Activated CD8-positive, alpha-beta memory T cell treated with anti-CD3 and anti-CD28 coated beads, Interleukin-2, amount 50 U/mL, for 48 hours (primary cell): ENCODE measurements at regions not wholly inside any gene's neighbourhood (a gene's known extent, or its start where the extent isn't known, plus 50 kb on each side); places are given as distances from the start of the nearest gene placed in this dataset.
"Not testable (repeated sequence)": the region's sequence is repeated elsewhere in the genome, so short reads cannot be mapped to it uniquely, and the experiment has no call there.

Experiments
- DNase-seq: peaks from one replicate; pipeline ENCODE4 v3.0.0-alpha.2; 2020

DNA sequence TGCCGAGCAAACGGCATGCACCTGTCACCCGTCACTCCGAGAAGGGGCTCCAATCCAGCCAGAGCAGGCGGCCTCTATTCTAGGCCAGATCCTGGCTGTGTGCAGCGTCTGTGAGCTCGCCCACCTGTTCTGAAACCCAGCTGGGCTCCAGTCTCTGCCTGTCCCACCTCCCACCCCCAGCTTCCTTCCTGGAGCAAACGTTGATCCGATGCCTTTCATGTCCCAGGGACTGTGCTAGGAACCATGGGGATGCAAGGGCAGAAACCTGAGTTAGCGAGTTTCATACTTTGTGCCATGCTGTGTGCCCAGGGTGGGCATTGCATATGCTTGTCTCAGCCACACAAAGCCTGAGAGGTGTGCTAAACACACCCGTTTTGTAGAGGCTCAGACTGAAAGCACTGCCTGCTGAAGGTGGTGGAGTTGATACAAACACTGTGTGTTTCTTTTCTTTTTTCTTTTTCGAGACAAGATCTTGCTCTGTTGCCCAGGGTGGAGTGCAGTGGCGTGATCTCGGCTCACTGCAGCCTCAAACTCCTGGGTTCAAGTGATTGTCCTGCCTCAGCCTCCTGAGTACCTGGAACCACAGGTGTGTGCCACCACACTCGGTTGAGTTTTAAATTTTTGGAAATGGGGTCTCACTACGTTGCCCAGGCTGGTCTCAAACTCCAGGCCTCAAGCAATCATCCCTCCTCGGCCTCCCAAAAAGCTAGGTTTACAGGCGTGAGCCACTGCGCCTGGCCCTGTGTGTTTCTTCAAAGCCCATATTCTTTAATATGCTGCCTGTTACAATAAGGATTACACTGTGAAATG lies 84.1 kb upstream of the MED13L start:
- DNase-seq, result no peak

DNA sequence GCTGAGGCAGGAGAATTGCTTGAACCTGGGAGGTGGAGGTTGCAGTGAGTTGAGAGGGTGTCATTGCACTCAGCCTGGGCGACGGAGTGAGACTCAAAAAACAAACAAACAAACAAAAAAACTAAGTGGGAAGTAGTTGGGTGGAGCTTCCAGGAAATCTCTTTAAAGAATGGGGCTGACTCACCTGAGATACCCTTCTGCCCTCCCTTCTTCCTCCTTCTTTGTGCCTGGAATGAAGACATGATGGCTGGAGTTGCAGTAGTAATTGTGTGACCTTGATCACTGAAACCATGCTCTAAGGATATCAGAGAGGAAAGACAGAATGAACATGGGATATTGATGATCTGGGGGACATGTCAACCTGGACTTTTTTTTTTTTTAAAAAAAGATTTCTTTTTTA lies 87.6 kb upstream of the MED13L start:
- no peak for DNase-seq

DNA sequence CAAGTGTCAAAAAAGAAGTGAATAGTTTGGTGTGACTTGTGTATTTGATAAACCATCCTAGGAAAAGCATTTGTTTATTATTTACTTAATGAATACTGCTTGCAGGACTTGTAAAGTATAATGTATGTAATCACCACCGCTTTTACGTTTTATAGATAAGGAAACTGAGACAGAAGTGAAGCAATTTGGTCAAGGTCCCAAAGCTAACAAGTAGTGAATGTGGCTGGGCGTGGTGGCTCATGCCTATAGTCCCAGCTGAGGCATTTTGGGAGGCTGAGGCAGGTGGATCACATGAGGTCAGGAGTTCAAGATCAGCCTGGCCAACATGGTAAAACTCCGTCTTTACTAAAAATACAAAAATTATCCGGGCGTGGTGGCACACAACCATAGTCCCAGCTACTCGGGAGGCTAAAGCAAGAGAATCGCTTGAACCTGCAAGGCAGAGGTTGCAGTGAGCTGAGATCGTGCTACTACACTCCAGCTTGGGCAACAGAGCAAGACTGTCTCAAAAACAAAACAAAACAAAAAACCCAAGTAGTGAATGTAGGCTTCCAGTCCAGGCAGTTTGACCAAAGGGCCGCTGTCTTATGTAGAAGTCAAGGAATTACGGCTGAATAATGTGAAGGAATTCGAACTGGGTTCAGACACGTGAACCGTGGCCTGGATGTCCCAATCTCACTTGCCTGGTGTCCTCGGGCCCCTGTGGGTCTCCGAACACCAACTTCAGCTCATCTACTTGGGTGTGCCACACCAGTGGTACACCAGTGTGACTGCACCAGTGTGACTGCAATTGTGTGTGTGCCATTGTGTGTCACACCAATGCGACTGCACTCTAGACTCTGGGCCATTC lies 88.3 kb upstream of the MED13L start:
- no peak for DNase-seq

DNA sequence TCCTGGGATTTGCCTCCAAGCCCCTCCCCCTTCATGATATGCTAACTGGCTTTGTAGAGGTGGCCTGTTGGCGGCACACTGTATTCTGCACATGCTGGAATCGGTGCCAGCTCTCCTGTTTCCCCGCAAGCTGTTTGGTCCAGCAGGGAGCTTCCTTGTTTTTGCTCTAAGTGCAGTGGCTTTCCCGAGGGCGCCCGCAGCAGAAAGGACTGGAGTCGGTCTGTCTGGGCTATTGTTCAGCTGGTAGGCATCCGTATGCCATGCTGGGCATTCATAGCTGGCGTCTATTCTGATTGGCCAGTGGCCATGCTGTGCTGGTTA lies 88.9 kb upstream of the MED13L start:
- DNase-seq, result no peak

DNA sequence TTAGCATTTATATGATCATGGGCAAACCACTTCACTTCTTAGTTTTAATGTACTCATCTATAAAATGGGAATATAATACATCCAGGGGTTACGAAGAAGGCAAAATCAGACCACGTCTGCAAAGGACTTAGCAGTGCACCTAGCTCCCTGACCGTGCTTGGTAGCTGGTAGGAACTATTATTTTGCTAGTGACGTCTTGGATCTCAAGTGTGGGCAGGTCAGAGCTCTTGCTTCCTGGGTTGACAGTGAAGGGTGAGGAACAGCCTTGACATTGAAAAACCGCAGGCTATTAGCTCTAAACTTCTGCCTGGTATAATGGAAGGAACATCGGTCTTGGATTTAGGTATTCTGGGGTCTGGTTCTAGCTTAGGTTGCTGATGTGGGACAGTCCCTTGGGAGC lies 89.3 kb upstream of the MED13L start:
- DNase-seq, result no peak

DNA sequence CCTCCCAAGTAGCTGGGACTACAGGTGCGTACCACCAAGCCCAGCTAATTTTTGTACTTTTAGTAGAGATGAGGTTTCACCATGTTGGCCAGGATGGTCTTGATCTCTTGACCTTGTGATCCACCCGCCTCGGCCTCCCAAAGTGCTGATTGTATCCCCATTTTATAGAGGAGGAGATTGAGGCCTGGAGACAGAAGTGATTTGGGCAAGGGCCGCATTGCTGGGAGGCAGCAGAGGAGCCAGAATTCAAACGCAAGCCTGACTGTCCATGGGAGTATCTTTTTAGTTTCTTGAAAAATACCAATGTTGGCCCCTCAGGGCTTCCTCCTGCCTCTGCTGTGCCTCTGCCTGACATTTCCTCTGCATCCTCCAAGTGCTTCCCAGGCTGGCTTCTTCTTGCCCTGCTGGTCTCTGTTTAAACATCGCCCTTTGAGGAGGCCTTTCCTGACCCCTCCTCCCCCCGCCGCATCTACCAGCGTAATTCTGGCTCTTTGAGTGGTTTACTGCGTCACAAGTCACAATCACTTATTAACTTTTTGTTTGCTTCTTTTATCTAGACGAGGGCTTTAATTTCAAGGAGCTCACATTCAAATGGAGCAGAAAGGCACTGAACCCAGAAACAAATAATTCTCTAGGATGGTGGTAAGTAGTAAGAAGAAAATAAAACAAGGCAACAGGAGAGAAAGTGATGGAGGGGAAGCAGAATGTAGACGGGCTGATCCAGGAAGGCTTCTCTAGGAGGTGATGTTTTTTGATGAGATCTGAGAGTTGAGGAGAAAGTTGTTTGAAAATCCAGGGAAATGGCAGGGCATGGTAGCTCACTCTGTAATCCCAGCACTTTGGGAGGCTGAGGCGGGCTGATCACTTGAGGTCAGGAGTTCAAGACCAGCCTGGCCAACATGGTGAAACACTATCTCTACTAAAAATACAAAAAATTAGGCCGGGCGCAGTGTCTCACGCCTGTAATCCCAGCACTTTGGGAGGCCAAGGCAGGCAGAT lies 91.0 kb upstream of the MED13L start:
- no peak for DNase-seq

DNA sequence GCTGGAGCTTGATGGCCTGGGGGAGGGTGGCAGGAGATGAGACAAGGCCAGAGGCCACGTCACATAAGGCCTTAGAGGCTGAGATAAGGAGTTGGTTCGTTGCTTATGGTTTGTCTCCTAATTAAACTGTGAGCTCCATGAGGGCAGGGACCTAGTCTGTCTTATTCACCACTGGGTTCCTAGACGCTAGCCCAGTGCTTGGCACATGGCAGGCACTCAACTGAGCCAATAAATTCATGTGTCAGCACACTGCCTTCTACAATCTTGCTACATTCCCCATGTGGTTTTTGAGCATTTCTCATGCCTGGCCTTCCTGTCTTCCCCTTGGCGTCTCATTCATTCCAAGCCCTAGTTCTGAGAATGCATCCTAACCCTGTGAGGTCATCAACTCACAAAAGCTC lies 92.5 kb upstream of the MED13L start:
- no peak for DNase-seq

DNA sequence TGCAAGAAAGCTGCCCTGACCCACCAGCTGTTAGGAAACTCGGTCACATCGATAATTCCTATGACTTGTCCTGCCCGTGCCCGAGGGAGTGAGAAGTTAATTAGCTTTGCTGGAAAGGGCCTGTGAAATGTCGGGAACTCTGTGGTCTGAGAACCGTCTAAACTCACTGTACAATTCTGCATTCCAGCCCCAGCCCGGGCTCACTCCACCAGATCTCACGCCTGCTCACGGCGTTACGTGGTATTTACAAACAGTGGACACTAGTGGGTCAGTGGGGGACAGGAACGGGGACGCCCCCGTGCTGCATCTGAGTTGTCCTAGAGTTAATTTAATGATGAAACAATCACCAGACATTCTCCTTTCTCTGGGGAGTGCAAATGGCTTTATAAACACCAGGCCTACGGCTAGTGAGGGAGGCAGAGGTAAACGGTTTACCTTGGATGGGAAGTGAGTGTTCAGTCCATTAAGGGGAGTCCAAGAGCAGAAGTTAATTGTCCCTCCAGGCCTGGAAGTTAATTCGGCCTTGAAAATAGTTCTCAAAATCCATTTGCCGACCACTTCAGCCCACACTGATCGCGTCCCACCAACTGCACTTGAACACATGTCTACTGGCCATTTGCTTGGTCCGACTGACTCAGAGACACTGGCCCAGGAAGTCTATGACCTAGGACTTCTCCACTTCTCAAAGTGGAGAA lies 93.5 kb upstream of the MED13L start:
- DNase-seq, result no peak

DNA sequence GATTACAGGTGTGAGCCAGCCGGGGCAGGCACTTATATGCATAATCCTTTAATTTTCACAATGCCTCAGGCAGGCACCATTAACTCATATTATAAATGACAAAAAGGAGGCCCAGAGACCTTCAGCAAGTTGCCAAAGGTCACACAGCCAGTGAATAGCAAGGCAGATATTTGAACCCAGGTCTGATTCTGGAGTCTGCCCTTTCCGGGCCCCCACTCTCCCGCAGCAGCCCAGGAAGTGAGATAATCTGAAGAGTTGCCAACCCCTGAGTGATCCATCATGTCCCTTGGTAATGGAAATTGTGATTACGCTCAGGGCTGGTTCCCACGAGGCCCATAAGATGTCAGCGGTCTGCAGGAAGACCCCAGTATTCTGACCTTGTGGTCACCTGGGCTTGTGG lies 95.3 kb upstream of the MED13L start:
- no peak for DNase-seq

DNA sequence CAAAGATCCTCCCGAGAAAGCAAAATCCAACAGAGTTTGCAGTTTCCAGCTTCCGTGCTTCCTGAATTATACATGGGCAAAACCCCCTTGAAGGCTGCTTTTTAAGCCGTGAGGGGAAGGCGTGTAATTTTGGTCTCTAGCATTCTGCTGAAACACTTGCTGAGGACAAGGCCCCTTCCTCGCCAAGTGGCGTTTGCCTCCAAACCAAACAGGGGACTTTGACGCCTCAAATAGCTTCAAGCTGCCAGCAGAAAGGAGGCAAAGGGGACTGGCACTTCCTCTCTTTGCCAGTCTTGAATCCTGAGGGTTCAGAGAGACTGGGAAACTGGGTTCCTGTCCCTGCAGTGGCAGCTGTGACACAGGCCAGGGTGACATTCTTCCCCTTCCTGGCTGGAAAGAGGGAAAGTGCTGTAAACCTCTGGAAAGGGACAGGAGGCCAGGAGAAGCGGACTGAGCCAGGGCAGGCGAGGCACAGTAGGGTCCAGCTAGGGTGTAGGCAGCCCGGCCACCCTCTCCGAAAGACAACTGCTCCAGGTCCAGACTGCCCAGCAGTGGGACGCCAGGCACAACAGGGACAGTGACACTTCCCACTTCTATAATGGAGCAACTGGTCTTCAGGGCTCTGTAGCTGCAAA lies 96.2 kb upstream of the MED13L start:
- DNase-seq, result no peak

DNA sequence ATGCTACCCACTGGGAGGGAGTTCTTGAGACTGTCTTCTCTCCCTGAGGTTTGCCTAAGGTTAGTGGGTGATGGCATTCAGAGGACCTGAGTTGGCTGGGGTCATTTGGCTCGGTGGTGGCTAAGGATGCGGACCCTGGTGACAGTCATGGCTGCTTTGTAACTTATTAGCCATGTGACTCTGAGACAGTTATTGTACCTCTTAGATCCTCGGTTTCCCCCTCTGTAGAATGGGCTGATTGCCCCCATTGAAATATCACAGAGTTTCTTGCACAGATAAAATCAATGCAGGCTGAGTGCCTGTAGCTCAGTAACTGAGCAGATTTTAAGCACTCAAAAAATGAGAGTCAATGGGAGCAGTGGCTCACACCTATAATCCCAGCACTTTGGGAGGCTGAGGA lies 96.7 kb upstream of the MED13L start:
- no peak for DNase-seq

DNA sequence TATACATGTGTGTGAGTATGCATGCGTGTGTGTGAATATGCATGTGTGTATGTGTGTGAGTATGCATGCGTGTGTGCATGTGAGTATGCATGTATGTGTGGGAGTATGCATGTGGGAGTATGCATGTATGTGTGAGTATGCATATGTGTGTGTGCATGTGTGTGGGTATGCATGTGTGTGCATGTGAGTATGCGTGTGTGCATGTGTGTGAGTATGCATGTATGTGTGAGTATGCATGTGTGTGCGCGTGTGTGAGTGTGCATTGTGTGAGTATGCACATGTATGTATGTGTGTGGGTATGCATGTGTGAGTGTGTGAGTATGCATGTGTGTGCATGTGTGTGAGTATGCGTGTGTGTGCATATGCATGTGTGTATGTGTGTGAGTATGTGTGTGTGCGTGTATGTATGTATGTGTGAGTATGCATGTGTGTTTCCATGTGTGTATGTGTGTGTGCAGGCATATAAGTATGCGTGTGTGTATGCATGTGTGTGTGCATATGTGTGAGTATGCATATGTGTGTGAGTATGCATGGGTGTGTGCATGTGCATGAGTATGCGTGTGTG lies 97.9 kb upstream of the MED13L start:
- no peak for DNase-seq

DNA sequence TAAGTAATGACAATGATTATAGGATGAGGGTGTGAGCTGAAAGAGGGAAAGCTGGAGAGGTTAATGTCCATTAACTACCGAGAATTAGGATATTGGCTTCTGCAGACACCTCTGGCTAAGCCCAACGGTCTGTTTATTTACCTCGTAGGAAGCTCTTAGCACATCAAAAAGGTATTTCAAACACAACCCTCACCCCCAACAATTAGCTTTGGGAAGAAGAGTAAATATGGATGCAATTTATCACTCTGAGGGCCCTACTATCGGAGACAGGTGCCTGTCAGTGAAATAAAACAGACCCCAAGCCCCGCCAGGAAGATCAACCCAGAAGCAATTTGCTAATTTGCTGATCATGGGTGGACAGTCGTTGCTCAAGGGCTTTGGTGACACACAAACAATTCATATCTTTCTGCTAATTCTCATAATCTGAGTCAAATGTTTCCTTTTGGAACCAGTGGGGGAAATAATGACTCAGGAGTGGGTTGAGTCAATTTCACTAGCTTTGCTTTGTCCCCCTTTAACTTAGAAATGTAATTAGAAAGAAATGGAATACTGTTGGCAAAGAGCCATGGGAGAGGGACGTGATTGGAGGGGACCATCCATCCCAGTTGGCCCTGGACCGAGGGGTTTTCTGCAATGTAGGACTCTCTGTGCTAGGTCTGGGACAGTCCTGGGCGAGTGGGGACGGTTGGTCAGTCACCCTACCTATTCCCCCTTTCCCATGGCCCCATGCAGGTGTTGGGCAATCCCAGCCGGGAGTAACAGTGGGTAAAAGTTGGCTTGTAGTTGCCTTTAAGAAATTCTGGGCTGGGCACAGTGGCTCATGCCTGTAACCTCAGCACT lies 99.1 kb upstream of the MED13L start:
- no peak for DNase-seq

DNA sequence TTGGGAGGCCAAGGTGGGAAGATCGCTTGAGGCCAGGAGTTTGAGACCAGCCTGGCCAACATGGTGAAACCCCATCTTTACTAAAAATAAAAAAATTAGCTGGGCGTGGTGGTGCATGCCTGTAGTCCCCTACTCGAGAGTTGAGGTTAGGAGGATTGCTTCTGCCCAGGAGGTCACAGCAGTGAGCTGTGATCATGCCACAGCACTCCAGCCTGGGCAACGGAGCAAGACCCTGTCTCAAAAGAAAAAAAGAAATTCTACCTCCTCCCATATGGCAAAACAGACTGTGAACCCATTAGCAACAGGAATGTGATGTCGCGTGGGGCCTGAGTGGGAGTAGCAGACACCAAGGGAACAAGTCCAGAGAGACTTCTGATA lies 99.7 kb upstream of the MED13L start:
- not testable (repeated sequence) for DNase-seq

DNA sequence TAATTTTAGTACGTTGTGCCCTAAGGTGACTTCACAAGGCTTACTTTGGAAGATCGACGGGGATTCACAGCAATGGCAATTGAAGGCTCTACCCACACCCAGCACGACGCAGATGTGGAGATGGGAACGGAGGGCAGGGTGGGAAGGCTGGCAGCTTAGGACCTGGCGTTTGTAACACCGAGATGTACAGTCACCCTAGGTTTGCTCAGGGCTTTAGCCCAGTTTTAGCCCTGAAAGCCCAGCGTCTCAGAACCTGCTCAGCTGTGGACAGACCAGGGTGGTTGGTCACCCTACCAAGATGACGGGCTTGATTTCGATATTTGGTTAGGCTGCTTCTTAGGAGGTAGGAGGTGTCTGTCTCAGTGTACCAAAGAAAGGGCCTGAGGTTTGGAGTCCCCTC lies 100.5 kb upstream of the MED13L start:
- no peak for DNase-seq

DNA sequence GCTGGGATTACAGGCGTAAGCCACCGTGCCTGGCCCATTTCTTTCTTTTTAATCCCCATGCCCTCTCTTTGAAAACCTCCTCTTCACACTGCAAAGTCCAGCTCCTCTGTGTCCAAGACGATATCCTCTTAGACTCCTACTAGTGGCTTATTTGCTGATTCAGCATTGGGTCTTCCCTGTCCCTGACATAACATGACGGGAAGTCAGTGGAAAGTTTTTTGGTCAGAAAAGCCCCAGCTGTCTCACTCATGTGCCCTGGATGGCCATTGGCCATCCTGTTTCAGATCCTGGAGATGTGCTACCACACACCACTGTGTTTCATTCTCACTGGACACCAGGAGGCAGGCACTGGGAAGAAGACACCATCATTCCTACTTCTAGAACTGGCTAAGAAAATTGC lies 102.6 kb upstream of the MED13L start:
- no peak for DNase-seq

DNA sequence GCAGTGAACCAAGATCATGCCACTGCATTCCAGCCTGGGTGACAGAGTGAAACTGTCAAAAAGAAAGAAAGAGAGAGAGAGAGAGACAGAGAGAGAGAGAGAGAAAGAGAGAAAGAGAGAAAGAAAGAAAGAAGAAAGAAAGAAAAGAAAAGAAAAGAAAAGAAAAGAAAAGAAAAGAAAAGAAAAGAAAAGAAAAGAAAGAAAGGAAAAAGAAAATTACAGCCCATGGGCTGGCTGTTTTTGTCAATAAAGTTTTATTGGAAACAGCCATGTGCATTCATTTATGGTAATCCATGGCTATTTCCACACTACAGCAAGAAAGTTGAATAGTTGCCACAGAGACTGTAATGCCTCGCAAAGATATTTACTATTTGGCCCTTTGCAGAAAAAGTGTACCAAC lies 103.2 kb upstream of the MED13L start:
- not testable (repeated sequence) for DNase-seq

DNA sequence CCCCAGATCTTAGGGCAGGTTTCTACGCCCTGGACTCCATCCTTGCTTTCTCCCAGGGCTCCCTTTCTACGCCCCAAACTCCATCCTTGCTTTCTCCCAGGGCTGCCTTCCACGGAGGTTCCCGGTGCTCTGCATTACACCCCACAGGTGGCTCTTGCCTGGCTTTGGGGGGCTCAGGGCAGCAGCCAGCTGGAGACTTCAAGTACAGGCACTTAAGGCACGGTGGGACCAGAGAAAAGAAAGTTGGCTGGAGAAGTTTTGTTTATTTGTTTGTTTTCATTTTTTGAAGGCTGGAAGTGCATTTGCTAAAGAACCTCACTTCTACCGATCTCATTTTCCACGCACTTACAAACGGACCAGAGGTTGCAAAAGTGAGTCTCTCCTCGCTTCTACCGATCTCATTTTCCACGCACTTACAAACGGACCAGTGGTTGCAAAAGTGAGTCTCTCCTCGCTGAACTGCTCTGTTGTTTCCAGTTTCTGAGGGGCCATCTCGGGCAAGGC lies 103.8 kb upstream of the MED13L start:
- no peak for DNase-seq

DNA sequence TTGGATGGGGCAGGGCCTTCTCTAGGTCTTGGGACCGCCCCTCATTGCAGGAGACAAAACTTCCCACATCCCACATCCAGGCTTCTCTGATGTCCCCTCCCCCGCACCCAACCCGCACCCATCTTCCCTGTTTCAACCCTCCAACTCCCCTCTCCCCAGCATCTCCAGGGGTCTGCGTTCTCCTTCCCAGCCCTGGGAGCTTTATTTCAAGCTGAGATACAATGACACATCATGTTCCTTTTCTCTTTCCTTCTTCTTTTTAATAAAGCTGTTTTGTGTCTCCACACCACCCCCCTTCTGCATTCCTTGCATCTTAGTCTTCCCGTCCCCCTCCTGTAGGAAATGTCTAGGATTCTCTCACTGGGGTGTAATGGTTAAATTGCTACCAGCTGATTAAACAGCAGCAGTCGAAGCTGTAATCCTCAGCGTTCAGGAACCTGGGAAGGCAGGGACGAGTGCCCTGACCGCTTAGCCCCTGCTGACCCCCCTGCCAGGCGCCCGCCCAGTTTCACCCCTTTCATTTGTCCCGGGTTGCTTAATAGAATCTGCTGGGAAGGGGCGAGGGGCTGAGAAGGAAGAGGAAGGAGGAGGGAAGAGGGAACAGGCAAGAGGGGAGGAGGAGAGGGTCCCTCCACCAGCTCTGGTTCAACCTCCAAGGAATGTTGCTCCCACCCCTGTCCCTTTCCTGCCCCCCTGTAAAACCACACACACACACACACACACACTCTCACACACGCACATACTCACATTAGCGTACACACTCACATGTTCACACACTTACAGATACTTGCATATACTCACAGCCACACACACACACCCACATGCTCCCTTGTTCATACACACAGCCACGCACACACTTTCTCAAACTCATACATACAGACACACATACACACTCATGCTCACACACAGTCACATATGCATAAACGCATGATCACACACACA lies 104.5 kb upstream of the MED13L start:
- no peak for DNase-seq
